CD14-positive monocyte (primary cell): ENCODE measurements at regions not wholly inside any gene's neighbourhood (a gene's known extent, or its start where the extent isn't known, plus 50 kb on each side); places are given as distances from the start of the nearest gene placed in this dataset.

Experiments
- DNase-seq, 3 donors: peaks; one replicate each; pipeline ENCODE4 v3.0.0-alpha.2; 2011 to 2022
- H2AFZ ChIP-seq: 2 replicates; pipeline ENCODE4 v1.6.0; 2012; ENCODE audit warnings: mild to moderate bottlenecking, low read depth, low read length, inconsistent platforms; ENCODE audit not compliant: insufficient read depth, poor library complexity, severe bottlenecking
- H3K27ac ChIP-seq, 2 donors: 1 replicate in 1 of 2; 2 replicates in 1 of 2; pipeline ENCODE4 v1.5.1; 2012 to 2013; ENCODE audit warnings: low read length in 2 of 2, control low read depth in 1 of 2, inconsistent platforms in 1 of 2, low read depth in 1 of 2, mild to moderate bottlenecking in 1 of 2
- H3K27me3 ChIP-seq, 2 donors: one replicate each; pipeline versions ENCODE4 v1.6.0 to v1.6.1; 2011 to 2013; ENCODE audit warnings: low read length in 2 of 2; ENCODE audit not compliant: control insufficient read depth in 2 of 2, insufficient read depth in 2 of 2
- H3K36me3 ChIP-seq, 2 donors: replicated peaks in 1 of 2; 1 replicate in 1 of 2; 2 replicates in 1 of 2; pipeline versions ENCODE4 v1.5.1 to v1.6.1; 2012 to 2013; ENCODE audit warnings: low read length in 2 of 2, control low read depth in 1 of 2, inconsistent platforms in 1 of 2, mild to moderate bottlenecking in 1 of 2; ENCODE audit not compliant: insufficient read depth in 2 of 2, control insufficient read depth in 1 of 2
- H3K4me1 ChIP-seq, 2 donors: 1 replicate in 1 of 2; 2 replicates in 1 of 2; pipeline versions ENCODE4 v1.5.1 to v1.6.1; 2012 to 2013; ENCODE audit warnings: low read length in 2 of 2, control low read depth in 1 of 2, inconsistent platforms in 1 of 2, mild to moderate bottlenecking in 1 of 2, moderate library complexity in 1 of 2; ENCODE audit not compliant: insufficient read depth in 2 of 2, control insufficient read depth in 1 of 2
- H3K4me2 ChIP-seq: replicated peaks from 2 replicates; pipeline ENCODE3; 2012; ENCODE audit warnings: low read length, moderate library complexity, mild to moderate bottlenecking; ENCODE audit not compliant: poor library complexity, severe bottlenecking; ENCODE audit errors: extremely low read depth
- H3K4me3 ChIP-seq, 3 experiments: fragments of 200-600 bp in 1 of 3; sonication (generic) in 1 of 3; replicated peaks in 1 of 3; 1 replicate in 2 of 3; 2 replicates in 1 of 3; pipeline ENCODE4 v1.5.1; 2011 to 2013; ENCODE audit warnings: low read length in 3 of 3, mild to moderate bottlenecking in 3 of 3, control low read depth in 2 of 3, low read depth in 2 of 3, inconsistent platforms in 1 of 3, moderate library complexity in 1 of 3
- H3K79me2 ChIP-seq: 2 replicates; pipeline ENCODE4 v1.6.0; 2012; ENCODE audit warnings: mild to moderate bottlenecking, control low read depth, inconsistent platforms, low read length, moderate library complexity; ENCODE audit not compliant: insufficient read depth
- H3K9ac ChIP-seq: 2 replicates; pipeline ENCODE4 v1.6.0; 2017; ENCODE audit warnings: low read length, mild to moderate bottlenecking; ENCODE audit not compliant: insufficient read depth, poor library complexity, severe bottlenecking
- H3K9me3 ChIP-seq, 2 donors: replicated peaks in 1 of 2; 1 replicate in 1 of 2; 2 replicates in 1 of 2; pipeline versions ENCODE4 v1.5.1 to v1.6.1; 2012 to 2013; ENCODE audit warnings: low read length in 2 of 2, control low read depth in 1 of 2; ENCODE audit not compliant: control insufficient read depth in 1 of 2, insufficient read depth in 1 of 2
- H4K20me1 ChIP-seq: 2 replicates; pipeline ENCODE4 v1.6.0; 2012; ENCODE audit warnings: mild to moderate bottlenecking, low read length, control low read depth, moderate library complexity; ENCODE audit not compliant: insufficient read depth
- H3K27ac Mint-ChIP-seq, 7 donors: one replicate each; pipeline ENCODE4 v1.8.0; 2020; ENCODE audit warnings: mild to moderate bottlenecking in 7 of 7, mixed read lengths in 7 of 7, moderate library complexity in 6 of 7, inconsistent platforms in 2 of 7
- H3K27me3 Mint-ChIP-seq, 3 donors: one replicate each; pipeline ENCODE4 v1.8.0; 2021 to 2022; ENCODE audit warnings: low read depth in 3 of 3, mild to moderate bottlenecking in 3 of 3, mixed read lengths in 3 of 3, moderate library complexity in 3 of 3, inconsistent platforms in 1 of 3
- H3K36me3 Mint-ChIP-seq, 2 donors: one replicate each; pipeline ENCODE4 v1.8.0; 2020; ENCODE audit warnings: mixed read lengths in 2 of 2, inconsistent platforms in 1 of 2, mild to moderate bottlenecking in 1 of 2
- H3K4me1 Mint-ChIP-seq: one replicate; pipeline ENCODE4 v1.8.0; 2020; ENCODE audit warnings: mild to moderate bottlenecking, mixed read lengths
- H3K4me3 Mint-ChIP-seq, 2 donors: one replicate each; pipeline ENCODE4 v1.8.0; 2020; ENCODE audit warnings: mild to moderate bottlenecking in 2 of 2, mixed read lengths in 2 of 2, moderate library complexity in 1 of 2
- H3K9me3 Mint-ChIP-seq, 7 donors: one replicate each; pipeline ENCODE4 v1.8.0; 2020 to 2022; ENCODE audit warnings: mixed read lengths in 7 of 7, mild to moderate bottlenecking in 6 of 7, moderate library complexity in 6 of 7, inconsistent platforms in 2 of 7
- WGBS: methylation state at CpG from one replicate; pipeline ENCODE4 v1.1.5; 2013; ENCODE audit warnings: missing lambda C conversion rate; ENCODE audit not compliant: insufficient coverage; 5-methylcytosine and 5-hydroxymethylcytosine counted together
- intact Hi-C, 2 donors: fragments of 100-400 bp; cut with micrococcal nuclease; formaldehyde crosslinking; loops; one replicate each; pipeline versions ENCODE4 v1.15.0 to v1.15.1; 2023
- TF ChIP-seq, protein P1 (sequence below): fragments of 200-600 bp; IDR thresholded peaks from one replicate; pipeline ENCODE4 v1.8.0; 2022; ENCODE audit warnings: antibody characterized with exemption, mild to moderate bottlenecking

DNA sequence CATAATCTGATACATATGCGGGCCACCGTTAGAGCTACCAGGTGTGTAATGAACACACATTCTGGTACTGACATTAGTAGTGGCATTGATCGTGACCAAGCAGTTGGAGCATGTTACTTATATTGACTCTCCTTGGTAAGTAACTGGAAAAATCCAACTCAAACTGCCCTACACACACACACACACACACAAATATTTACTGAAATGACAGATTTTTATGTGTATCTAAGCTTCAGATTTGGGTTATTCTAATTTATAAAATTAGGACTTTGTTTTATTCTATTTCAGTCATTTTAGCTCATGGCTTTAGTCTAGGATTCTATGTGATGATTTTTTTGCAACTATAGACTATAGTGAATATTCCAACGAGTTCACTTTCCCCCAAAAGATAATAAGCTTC, 1280.2 kb upstream of the ACO1 start:
- Histone ChIP-seq H3K9ac (no peak overlapping the region), H3K9me3 (no peaks in the 10 kb centered on the region), H3K4me3 (no peak overlapping the region), H3K27ac (no peak overlapping the region), H4K20me1 (no peaks in the 10 kb centered on the region), H3K79me2 (no peaks in the 10 kb centered on the region), H3K36me3 (no peaks in the 10 kb centered on the region), H3K4me2 (no peak overlapping the region), H2AFZ (no peak overlapping the region), H3K4me1 (no peaks in the 10 kb centered on the region), H3K27me3 (no peaks in the 10 kb centered on the region)
- H3K9me3 Mint-ChIP-seq, result no peaks in the 10 kb centered on the region
- DNase-seq, result no peak
- intact Hi-C loops, result no loop called here
- TF ChIP-seq, protein P1, sequence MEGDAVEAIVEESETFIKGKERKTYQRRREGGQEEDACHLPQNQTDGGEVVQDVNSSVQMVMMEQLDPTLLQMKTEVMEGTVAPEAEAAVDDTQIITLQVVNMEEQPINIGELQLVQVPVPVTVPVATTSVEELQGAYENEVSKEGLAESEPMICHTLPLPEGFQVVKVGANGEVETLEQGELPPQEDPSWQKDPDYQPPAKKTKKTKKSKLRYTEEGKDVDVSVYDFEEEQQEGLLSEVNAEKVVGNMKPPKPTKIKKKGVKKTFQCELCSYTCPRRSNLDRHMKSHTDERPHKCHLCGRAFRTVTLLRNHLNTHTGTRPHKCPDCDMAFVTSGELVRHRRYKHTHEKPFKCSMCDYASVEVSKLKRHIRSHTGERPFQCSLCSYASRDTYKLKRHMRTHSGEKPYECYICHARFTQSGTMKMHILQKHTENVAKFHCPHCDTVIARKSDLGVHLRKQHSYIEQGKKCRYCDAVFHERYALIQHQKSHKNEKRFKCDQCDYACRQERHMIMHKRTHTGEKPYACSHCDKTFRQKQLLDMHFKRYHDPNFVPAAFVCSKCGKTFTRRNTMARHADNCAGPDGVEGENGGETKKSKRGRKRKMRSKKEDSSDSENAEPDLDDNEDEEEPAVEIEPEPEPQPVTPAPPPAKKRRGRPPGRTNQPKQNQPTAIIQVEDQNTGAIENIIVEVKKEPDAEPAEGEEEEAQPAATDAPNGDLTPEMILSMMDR, result no peak
- WGBS, result no CpG with 5 or more reads among the region's 4 CpGs
- no peaks in the 10 kb centered on the region for H3K36me3 Mint-ChIP-seq
- no peak overlapping the region for H3K4me3 Mint-ChIP-seq
- H3K4me1 Mint-ChIP-seq, result no peaks in the 10 kb centered on the region
- no peak overlapping the region for H3K27ac Mint-ChIP-seq
- peaks cover 0 to 2% (median 2%) of the 10 kb centered on the region in 3 donors for H3K27me3 Mint-ChIP-seq

DNA sequence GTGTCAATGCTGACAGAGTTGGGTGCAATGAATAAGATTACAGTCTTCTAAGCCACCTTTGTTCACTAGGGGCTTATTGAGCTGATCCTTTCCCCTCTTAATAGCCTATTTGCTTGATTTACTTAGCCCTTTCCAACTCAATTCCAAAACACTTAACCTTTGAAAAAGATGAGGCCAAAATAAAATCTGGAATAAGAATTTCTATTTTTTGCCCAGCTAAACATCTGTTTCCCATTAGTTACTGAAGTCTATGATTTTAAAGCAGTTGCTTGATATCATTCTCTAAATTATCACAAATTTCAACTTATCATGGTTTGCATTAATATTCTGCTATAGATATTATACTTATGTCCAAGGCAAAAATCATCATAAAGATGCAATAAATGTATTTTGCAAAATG, 1272.0 kb upstream of the ACO1 start:
- no peak for DNase-seq
- no peaks in the 10 kb centered on the region for H3K4me1 ChIP-seq
- H3K27ac Mint-ChIP-seq, result no peak overlapping the region
- H3K4me3 ChIP-seq, result no peak overlapping the region
- H3K79me2 ChIP-seq, result no peaks in the 10 kb centered on the region
- no peak overlapping the region for H3K9ac ChIP-seq
- no peaks in the 10 kb centered on the region for H3K9me3 ChIP-seq
- no peaks in the 10 kb centered on the region for H3K9me3 Mint-ChIP-seq
- H3K27me3 ChIP-seq, result no peaks in the 10 kb centered on the region
- H3K36me3 Mint-ChIP-seq, result no peaks in the 10 kb centered on the region
- no peaks in the 10 kb centered on the region for H3K4me1 Mint-ChIP-seq
- no peak overlapping the region for H2AFZ ChIP-seq
- no peaks in the 10 kb centered on the region for H3K36me3 ChIP-seq
- peaks cover 0 to 3% (median 1%) of the 10 kb centered on the region in 3 donors for H3K27me3 Mint-ChIP-seq
- no peak overlapping the region for H3K4me3 Mint-ChIP-seq
- H3K27ac ChIP-seq, result no peak overlapping the region
- intact Hi-C loops, result no loop called here
- H3K4me2 ChIP-seq, result no peak overlapping the region
- TF ChIP-seq, protein P1, result no peak
- no peaks in the 10 kb centered on the region for H4K20me1 ChIP-seq
